ENCODE measurements at regions not wholly inside any gene's neighbourhood (a gene's known extent, or its start where the extent isn't known, plus 50 kb on each side); places are given as distances from the start of the nearest gene placed in this dataset.

GRCh38 chr5:92508271-92508670 lies 1072.7 kb downstream of the NR2F1-AS1 start:
- DNase-seq, result no peak

- peak in 1 of 3 donors; percentile 15 for DNase-seq
Measured at GRCh38 chr5:92505925-92506324, 1075.1 kb downstream of the NR2F1-AS1 start.

DNA sequence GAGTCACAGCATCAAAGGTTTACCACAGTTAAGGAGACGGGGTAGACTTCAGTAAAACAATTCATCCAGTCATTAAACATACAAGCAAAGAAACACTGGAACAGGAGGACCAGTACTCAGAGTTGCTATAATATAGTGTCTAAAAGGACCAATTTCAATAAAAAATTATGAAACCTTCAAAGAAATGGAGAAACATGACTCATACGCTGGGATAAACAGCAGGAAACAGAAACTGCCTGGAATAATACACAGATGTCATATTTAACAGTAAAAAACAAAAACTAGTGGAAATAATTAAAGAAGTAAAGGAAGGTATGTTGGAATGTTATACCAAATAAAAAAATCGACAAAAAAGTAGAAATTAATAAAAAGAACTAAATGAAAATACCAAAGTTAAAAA lies 1075.9 kb downstream of the NR2F1-AS1 start:
- DNase-seq, result no peak

DNA sequence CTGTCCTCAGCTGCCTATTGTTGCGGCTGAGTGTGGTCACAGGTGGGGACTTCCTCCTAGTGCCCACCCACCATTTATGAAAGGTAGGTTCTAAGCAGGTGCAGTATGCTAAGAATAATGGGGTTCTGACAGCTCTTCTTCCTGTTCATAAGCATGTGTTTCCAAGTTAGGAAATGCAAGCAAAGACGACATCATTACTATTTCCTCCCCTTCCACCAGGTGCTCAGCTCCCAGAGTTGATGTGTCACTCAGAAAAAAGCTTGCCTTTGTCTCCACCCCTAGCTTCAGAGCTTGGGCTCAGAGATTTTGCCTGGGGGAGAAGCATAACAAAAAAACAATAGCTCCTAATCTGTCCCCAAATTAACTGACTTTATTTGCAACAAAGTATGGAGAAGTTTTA lies 1076.7 kb downstream of the NR2F1-AS1 start:
- DNase-seq, result no peak

DNA sequence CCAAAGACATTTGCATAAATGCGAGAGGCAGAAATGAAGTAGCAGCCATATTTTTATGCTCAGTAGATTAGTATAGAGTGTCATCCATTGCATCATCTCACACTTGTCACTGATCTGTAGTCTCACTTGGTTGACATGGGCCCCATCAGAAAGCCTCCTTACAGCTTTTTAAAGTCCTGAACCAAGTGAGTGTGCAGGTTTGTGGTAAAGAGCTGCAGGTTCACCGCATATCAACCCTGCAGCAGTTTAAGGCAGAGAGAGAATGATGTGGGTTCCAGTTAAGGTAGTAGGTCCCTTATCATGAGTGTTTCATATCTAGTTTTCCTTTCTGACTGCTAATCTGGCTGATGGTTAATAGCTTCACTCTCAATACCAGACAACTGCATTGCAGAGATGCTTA lies 1080.3 kb downstream of the NR2F1-AS1 start:
- DNase-seq, result no peak

- no peak for DNase-seq
Measured at GRCh38 chr5:92496545-92496944, 1084.5 kb downstream of the NR2F1-AS1 start.

DNA sequence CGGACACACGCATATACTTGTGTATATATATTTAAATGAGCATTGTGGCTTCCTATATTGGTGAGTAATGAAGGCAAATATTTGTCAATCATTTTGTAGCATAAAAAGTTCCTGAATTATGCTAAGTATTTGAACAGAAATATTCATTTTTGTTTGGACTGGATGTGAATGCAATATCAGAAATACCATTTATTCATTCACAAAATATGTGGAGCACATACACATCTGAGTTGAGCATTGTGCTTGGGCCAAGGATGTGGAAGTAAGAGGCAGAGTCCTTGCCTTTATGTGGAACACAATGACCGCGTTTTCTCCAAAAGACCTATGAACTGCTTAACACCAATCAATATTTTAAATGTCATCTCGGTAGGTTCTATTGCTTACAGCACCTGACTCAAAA lies 1086.5 kb downstream of the NR2F1-AS1 start:
- DNase-seq, result no peak

GRCh38 chr5:92492908-92493307 lies 1088.1 kb downstream of the NR2F1-AS1 start:
- no peak for DNase-seq

- DNase-seq, result no peak
Measured at GRCh38 chr5:92484484-92484883, 1096.5 kb downstream of the NR2F1-AS1 start.

GRCh38 chr5:92472981-92473566 lies 1090.0 kb upstream of the ARRDC3 start:
- no peak for DNase-seq

DNA sequence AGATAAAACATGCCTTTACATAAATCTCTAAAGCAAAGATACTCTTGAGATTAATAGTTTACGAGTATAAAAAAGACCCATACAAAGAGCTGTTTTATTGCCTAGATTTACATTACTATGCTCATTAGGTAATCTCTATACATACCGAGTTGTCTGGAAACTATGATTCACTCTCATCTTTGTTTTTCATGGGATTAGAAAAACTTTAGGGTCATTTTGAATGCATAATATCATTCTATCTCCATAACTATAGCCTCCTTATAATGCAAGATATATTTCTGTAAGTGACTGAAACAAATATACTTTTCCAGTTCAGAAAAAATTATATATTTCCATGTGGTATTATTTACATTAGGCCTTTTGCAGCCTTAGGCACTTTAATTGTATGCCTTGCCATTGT lies 1088.7 kb upstream of the ARRDC3 start:
- DNase-seq, result no peak

DNA sequence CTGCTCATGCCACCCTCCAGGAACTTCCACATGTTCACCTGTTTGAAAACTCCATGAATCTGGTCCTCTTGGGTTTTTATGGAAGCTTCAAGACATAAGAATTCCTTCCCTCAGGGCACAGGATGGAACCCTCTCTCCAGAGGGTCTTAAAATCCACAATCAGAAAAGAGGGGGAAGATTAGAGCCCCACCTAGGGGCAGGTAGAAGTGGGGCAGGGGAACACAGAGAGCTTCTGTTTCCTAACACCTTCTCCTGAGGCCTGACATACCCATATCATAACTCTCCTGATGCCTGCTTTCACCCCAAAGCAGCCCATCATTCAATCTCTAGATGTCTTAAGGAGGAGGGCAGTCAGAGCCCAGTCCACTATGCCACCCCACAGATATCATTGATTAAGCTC lies 1087.7 kb upstream of the ARRDC3 start:
- no peak for DNase-seq

DNA sequence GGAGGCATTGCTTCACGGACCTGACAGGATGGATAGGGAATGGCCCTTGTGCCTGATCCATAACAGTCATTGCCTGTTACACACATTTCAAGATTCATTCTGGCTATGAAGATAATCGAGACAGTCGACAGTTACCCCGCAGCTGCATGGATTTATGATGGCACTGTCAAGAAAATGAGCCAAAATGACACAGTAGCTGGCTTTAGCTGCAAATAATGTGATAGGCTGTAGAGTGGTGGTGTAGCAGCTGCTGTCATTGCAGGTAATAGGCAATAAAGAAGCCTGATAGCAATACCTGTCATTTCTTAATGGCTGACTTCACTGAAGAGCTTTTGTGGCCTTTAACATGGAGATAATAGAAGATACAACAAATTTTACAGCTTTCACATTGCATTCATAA lies 1085.2 kb upstream of the ARRDC3 start:
- DNase-seq, result no peak

DNA sequence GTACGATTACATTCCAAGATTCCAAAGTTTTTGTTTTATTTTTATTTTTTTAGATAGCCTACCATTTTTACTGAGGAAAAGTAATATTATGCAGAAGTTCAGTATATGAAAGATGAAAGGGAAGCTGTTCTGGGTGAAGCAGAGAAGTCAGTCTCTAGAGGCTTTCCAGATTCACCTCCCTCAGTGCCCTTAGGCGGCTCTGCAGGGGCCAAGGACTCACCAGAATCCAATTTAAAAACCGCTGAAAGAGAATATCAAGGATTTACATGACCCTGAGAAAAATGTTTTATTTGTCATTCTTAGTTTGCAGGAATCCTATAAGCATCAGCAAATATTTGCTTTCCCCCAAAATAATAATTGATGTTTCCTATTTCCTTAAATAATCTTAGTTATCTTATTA lies 1084.6 kb upstream of the ARRDC3 start:
- no peak for DNase-seq

GRCh38 chr5:92460505-92460904 lies 1077.4 kb upstream of the ARRDC3 start:
- DNase-seq, result no peak

DNA sequence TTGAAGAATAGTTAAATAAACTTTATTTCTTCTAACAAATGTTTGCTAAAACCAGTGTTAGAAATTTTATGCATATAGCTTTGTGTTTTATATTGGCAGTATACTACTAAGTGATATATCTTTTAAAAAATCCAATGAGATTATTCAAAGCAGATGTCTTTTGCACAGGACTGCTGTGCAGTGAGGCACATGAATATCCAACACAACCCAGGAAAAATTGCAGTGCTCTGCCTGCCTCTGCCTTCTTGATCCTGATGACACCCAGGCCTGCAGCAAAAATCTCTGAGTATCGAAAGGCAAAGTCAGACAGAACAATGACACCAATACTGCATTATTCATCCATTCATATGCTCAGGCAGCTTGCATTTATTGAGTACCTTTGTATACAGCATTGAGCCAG lies 1076.5 kb upstream of the ARRDC3 start:
- DNase-seq, result peak; percentile 7 to 49 (median 13)

- DNase-seq, result no peak
Measured at GRCh38 chr5:92455011-92455410, 1071.9 kb upstream of the ARRDC3 start.

DNA sequence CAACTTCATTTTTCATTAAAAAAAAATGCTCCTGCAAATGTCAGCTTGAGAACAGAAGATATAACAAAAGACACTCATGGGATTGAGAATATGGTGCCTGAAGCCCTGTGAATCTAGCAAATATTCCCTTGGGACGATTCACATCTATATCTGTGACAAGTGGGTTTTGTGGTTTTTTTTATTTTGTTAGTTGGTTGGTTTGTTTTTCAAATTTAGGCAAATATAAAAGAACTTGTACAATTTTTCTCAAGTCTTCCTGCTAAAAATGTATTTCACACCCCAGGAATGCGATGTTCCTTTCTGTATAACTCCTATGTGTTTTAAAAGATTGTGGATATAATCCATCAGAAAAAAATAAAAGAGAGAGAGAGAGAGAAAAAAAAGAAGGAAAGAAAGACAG lies 1061.8 kb upstream of the ARRDC3 start:
- DNase-seq, result no peak

DNA sequence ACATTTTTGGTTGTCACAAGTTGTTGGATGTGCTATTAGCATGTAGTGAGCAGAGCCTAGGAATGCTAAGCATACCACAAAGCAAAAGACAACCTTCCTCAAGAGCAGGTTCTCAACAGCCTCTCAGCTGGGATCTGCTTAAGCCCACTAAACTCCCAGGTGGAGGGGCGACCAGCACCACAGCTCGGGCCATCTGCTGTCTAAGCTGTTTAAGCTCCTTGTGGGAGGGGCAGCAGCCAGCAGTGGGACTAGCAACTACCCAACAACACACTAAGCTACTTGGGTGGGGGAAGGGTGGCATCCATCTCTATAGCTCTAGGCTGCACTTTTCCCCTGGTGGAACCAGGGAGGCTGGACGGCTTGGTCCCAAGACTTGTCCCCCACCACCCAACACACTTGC lies 1052.7 kb upstream of the ARRDC3 start:
- DNase-seq, result no peak

GRCh38 chr5:92429646-92430045 lies 1046.5 kb upstream of the ARRDC3 start:
- DNase-seq, result no peak

DNA sequence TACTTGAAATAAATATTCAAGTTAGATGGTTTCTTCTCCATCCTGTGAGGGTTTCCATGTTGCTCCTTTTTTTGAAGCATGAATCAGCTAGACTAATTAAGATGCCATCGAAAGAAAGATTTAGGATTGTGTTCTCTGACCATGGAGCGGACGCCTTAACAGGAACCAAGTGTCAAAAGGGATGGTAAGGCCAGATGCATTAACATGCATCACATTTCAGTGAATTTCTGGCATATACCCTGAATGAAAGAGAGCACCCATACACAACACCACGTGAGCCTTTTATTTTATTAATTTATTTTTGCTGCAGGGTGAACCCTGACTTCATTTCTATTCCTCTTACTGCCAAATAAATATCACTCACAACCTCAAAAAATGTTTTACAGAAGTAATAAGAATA lies 1045.3 kb upstream of the ARRDC3 start:
- DNase-seq, result no peak

GRCh38 chr5:92424785-92425426 lies 1041.8 kb upstream of the ARRDC3 start:
- no peak for DNase-seq

DNA sequence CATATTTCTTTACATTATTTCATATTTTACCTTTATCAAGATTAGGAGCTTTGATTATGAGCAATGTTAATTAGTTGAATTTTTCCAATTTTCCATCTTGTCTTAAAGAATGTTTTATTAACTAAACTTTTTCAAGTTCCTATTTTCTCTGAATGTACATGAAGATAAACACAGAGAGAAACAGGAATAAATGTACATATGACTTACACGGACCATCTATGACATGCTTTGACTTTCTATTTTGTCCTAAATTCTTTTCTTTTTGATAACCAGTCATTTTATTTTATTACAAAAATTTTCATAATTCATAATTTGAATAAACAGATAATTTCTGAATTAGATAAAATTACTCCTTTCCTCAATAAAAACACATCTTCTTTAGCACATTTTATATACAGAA lies 1038.8 kb upstream of the ARRDC3 start:
- no peak for DNase-seq

- DNase-seq, result peak in 2 of 3 donors; percentile 16 to 46
Measured at GRCh38 chr5:92421196-92421595, 1038.1 kb upstream of the ARRDC3 start.

Measured in muscle of back (tissue), 3 donors.